Prostate gland (tissue), 2 donors: ENCODE measurements at regions not wholly inside any gene's neighbourhood (a gene's known extent, or its start where the extent isn't known, plus 50 kb on each side); places are given as distances from the start of the nearest gene placed in this dataset.
"Not testable (repeated sequence)": the region's sequence is repeated elsewhere in the genome, so short reads cannot be mapped to it uniquely, and the experiment has no call there.

Experiments used
- DNase-seq: peaks from one replicate; pipeline ENCODE4 v3.0.0-alpha.2; 2019; ENCODE audit warnings: low spot score
- H3K27ac ChIP-seq, 2 donors: fragments of 200-600 bp; sonication (generic); 2 replicates each; pipeline ENCODE4 v1.5.1; 2017 to 2019
- H3K27me3 ChIP-seq: fragments of 200-600 bp; sonication (generic); replicated peaks from 2 replicates; pipeline ENCODE4 v1.5.1; 2019; ENCODE audit not compliant: insufficient read depth
- H3K36me3 ChIP-seq, 2 donors: fragments of 200-600 bp; sonication (generic); 1 replicate in 1 of 2; 2 replicates in 1 of 2; pipeline versions ENCODE4 v1.5.1 to v1.8.1; 2017 to 2019
- H3K4me1 ChIP-seq: fragments of 200-600 bp; sonication (generic); replicated peaks from 2 replicates; pipeline ENCODE4 v1.5.1; 2019
- H3K4me3 ChIP-seq, 2 donors: fragments of 200-600 bp; sonication (generic); 2 replicates each; pipeline ENCODE4 v1.5.1; 2017 to 2019
- H3K9me3 ChIP-seq: fragments of 200-600 bp; sonication (generic); 2 replicates; pipeline ENCODE4 v1.5.1; 2017
- POLR2A ChIP-seq: fragments of 450-650 bp; IDR thresholded peaks from one replicate; pipeline ENCODE4 v1.6.1; 2016; ENCODE audit warnings: antibody characterized with exemption, mild to moderate bottlenecking
- POLR2AphosphoS5 ChIP-seq: sonication (generic); formaldehyde crosslinking; IDR thresholded peaks from one replicate; pipeline ENCODE4 v1.6.1; 2017; ENCODE audit warnings: antibody characterized with exemption
- WGBS: methylation state at CpG from one replicate; pipeline ENCODE4 v1.1.5; 2018; 5-methylcytosine and 5-hydroxymethylcytosine counted together
- intact Hi-C: fragments of 100-400 bp; cut with DNase I; formaldehyde crosslinking; loops from one replicate; pipeline ENCODE4 v1.14.2; 2022
- TF ChIP-seq, protein P1 (sequence below), 4 experiments: fragments of 200-600 bp in 2 of 4; fragments of 450-650 bp in 2 of 4; sonication (generic) in 2 of 4; IDR thresholded peaks; 1 replicate in 3 of 4; 2 replicates in 1 of 4; pipeline ENCODE4 v1.5.1; 2016 to 2019; ENCODE audit warnings: antibody characterized with exemption in 4 of 4, mild to moderate bottlenecking in 2 of 4, moderate library complexity in 2 of 4

DNA sequence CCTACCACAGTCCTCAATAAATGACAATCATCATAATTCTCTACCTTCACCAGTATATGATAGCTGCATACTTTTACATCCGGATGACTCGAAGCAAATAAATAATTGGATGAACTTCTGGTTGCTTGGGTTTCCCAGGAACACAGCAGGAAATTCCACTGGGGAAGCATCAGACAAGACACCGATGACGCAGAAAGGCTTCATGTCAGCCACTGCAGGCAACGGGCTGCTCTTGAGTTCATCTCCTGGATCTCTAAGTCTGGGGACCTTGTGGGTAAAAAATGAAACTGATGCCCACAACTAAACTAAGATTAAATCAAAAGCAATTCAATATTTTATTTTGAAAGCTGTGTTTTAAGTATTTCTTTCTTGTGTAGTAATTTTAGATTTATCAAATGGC, 472.1 kb upstream of the C16orf82 start:
- intact Hi-C loops: no loop called here
- WGBS: 63% methylated on average over 5 of the region's 5 CpGs
- H3K27ac ChIP-seq: no peak overlapping the region

DNA sequence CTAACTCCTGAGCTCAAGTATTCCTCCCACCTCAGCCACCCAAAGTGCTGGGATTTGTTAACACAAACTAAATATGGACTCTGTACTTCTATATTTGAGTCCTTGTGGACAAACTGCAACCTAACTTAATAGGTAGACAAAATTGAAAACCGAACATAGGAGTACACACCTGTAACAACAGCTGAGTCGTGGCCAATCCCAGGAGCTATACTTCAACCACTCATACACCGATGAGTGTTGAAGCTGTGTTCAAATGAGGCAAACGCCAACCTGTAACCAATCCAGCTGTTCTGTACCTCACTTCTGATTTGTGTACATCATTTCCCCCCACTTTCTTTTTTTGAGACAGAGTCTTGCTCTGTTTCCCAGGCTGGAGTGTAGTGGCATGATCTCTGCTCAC, 471.5 kb upstream of the C16orf82 start:
- intact Hi-C loops: no loop called here
- Histone ChIP-seq H3K27me3 (no peaks in the 10 kb centered on the region), H3K4me3 (no peak overlapping the region), H3K27ac (no peak overlapping the region), H3K36me3 (no peaks in the 10 kb centered on the region), H3K9me3 (no peaks in the 10 kb centered on the region), H3K4me1 (no peaks in the 10 kb centered on the region)
- TF ChIP-seq POLR2A (no peak), POLR2AphosphoS5 (no peak)
- TF ChIP-seq, protein P1, sequence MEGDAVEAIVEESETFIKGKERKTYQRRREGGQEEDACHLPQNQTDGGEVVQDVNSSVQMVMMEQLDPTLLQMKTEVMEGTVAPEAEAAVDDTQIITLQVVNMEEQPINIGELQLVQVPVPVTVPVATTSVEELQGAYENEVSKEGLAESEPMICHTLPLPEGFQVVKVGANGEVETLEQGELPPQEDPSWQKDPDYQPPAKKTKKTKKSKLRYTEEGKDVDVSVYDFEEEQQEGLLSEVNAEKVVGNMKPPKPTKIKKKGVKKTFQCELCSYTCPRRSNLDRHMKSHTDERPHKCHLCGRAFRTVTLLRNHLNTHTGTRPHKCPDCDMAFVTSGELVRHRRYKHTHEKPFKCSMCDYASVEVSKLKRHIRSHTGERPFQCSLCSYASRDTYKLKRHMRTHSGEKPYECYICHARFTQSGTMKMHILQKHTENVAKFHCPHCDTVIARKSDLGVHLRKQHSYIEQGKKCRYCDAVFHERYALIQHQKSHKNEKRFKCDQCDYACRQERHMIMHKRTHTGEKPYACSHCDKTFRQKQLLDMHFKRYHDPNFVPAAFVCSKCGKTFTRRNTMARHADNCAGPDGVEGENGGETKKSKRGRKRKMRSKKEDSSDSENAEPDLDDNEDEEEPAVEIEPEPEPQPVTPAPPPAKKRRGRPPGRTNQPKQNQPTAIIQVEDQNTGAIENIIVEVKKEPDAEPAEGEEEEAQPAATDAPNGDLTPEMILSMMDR (IDR thresholded peaks at IDR 0.05): no peak
- WGBS: 86% methylated on average over 4 of the region's 4 CpGs
- no peak for DNase-seq

More for the DNA sequence above, 472.1 kb upstream of the C16orf82 start:
- no peaks in the 10 kb centered on the region for H3K36me3 ChIP-seq
- TF ChIP-seq POLR2A: no peak
- no peak for TF ChIP-seq POLR2AphosphoS5
- TF ChIP-seq, protein P1 (IDR thresholded peaks at IDR 0.05): no peak
- H3K9me3 ChIP-seq: no peaks in the 10 kb centered on the region
- no peaks in the 10 kb centered on the region for H3K4me1 ChIP-seq
- H3K27me3 ChIP-seq: no peaks in the 10 kb centered on the region
- no peak for DNase-seq
- no peak overlapping the region for H3K4me3 ChIP-seq

DNA sequence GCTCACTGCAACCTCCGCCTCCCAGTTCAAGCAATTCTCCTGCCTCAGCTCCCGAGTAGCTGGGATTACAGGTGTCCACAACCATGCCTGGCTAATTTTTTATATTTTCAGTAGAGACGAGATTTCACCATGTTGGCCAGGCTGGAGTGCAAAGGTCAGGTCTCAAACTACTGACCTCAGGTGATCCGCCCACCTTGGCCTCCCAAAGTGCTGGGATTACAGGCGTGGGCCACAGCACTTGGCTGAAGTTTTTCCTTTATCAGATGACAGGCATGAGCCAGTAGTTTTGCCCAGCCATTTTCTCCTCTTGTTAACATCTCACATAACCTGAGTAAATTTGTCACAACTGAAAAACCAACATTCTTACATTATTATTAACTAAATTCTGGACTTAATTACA, 470.7 kb upstream of the C16orf82 start:
- DNase-seq, H3K9me3 ChIP-seq, intact Hi-C loops, H3K27ac ChIP-seq, H3K4me1 ChIP-seq, H3K27me3 ChIP-seq, H3K36me3 ChIP-seq, H3K4me3 ChIP-seq: not testable (repeated sequence)
- WGBS: 71% methylated on average over 5 of the region's 5 CpGs

DNA sequence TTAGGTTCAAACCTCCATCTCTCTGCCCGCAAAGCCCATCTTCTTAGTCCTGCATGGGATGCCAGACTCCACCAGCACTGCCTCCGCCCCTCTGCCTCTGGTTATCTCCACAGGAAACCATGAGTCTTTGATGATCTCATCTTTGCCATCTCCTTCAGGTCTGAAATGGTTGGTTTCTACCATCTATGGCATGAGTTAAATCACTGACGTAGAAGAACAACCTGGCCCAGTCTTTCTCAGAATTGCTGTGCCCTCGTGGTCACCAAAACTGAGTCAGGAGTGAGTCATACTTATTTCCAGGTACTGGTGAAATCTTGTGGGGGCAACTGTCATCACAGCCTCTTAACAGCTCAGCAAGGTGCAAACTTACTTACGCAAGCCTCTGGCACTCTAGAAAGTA, 468.7 kb upstream of the C16orf82 start:
- DNase-seq: no peak
- intact Hi-C loops: no loop called here
- H3K27ac ChIP-seq: no peak overlapping the region
- H3K27me3 ChIP-seq: no peaks in the 10 kb centered on the region
- no peaks in the 10 kb centered on the region for H3K4me1 ChIP-seq
- TF ChIP-seq POLR2A (no peak), POLR2AphosphoS5 (no peak)
- TF ChIP-seq, protein P1 (IDR thresholded peaks at IDR 0.05): no peak
- 79% methylated on average over 5 of the region's 5 CpGs for WGBS
- H3K36me3 ChIP-seq: no peaks in the 10 kb centered on the region
- no peaks in the 10 kb centered on the region for H3K9me3 ChIP-seq
- H3K4me3 ChIP-seq: no peak overlapping the region

DNA sequence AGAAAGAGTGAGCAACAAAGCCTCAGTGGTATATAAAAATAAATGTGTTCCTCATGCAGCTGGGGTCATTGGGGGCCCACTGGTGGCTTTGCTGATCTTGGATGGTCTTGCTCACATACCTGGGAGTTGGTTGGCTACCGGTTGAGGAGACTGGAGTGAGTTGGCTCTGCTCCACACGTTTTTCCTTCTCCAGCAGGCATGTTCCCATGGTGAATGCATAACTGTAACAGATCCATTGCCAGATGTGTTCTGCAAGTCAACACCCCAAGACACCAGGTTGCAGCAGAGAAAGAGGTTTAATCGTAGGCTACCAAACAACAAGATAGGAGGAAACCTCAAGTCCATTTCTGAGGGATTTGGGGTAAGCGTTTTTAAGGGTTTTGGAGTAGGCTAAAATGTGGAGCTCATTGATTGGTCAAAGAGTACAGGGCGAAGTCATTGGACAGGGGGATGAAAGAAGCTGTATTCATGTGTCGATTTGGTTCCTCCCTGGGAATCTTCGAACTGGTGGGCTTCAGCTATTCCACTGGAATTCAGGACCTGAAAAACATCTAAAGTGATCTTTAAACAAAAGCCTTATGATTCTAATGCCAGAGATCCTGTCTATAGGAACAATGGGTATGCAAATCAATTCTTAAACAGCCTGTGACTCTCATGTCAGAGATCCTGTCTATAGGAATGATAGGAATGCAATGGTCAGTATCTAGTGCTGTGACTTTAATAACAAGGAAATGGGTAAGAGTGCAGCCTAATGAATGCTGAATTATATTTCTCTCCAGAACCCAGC, 467.5 kb upstream of the C16orf82 start:
- no peaks in the 10 kb centered on the region for H3K36me3 ChIP-seq
- no peak overlapping the region for H3K27ac ChIP-seq
- TF ChIP-seq, protein P1 (IDR thresholded peaks at IDR 0.05): no peak
- TF ChIP-seq POLR2A: no peak
- no peaks in the 10 kb centered on the region for H3K27me3 ChIP-seq
- WGBS: 73% methylated on average over 7 of the region's 7 CpGs
- no peaks in the 10 kb centered on the region for H3K4me1 ChIP-seq
- no peak for DNase-seq
- intact Hi-C loops: no loop called here
- no peaks in the 10 kb centered on the region for H3K9me3 ChIP-seq
- H3K4me3 ChIP-seq: no peak overlapping the region
